IPS-NIHi7 (cell line): ENCODE measurements at regions not wholly inside any gene's neighbourhood (a gene's known extent, or its start where the extent isn't known, plus 50 kb on each side); places are given as distances from the start of the nearest gene placed in this dataset.

Experiments used
- DNase-seq: peaks from one replicate; pipeline ENCODE4 v3.0.0; 2012; ENCODE audit warnings: mixed read lengths; ENCODE audit errors: extremely low spot score

- no peak for DNase-seq
These were observed 88.1 kb downstream of the UNCX start for GRCh38 chr7:1320616-1321240.

- no peak for DNase-seq
These were observed 89.0 kb downstream of the UNCX start for GRCh38 chr7:1321411-1322239.

- DNase-seq = no peak
These were observed 89.8 kb downstream of the UNCX start for GRCh38 chr7:1322240-1323110.

- no peak for DNase-seq
These were observed 90.7 kb downstream of the UNCX start for GRCh38 chr7:1323178-1324027.

- no peak for DNase-seq
These were observed 91.6 kb downstream of the UNCX start for GRCh38 chr7:1324028-1324900.

- no peak for DNase-seq
These were observed 92.6 kb downstream of the UNCX start for GRCh38 chr7:1325246-1325645.

- no peak for DNase-seq
These were observed 93.2 kb downstream of the UNCX start for GRCh38 chr7:1325646-1326510.

GRCh38 chr7:1326511-1326785, 93.8 kb downstream of the UNCX start:
- no peak for DNase-seq

- no peak for DNase-seq
These were observed 96.6 kb downstream of the UNCX start for GRCh38 chr7:1329261-1329660.

GRCh38 chr7:1329966-1330800, 97.5 kb downstream of the UNCX start:
- DNase-seq = no peak

- no peak for DNase-seq
These were observed 98.2 kb downstream of the UNCX start for GRCh38 chr7:1330801-1331425.

GRCh38 chr7:1331561-1332467, 99.1 kb downstream of the UNCX start:
- no peak for DNase-seq

GRCh38 chr7:1336509-1336908, 103.8 kb downstream of the UNCX start:
- DNase-seq = no peak

- no peak for DNase-seq
These were observed 106.9 kb downstream of the UNCX start for GRCh38 chr7:1339611-1340010.

- no peak for DNase-seq
These were observed 107.4 kb downstream of the UNCX start for GRCh38 chr7:1340031-1340430.

GRCh38 chr7:1340461-1341360, 108.0 kb downstream of the UNCX start:
- no peak for DNase-seq
